LoVo (cell line): ENCODE measurements at regions not wholly inside any gene's neighbourhood (a gene's known extent, or its start where the extent isn't known, plus 50 kb on each side); places are given as distances from the start of the nearest gene placed in this dataset.

ENCODE experiments used
- DNase-seq: peaks from one replicate; pipeline ENCODE4 v3.0.0-alpha.2; 2016; ENCODE audit warnings: low spot score

GRCh38 chr3:22225161-22225560 lies 474.2 kb upstream of the ZNF385D start:
- no peak for DNase-seq

GRCh38 chr3:22228705-22229104 lies 477.7 kb upstream of the ZNF385D start:
- no peak for DNase-seq

GRCh38 chr3:22231061-22231460 lies 480.1 kb upstream of the ZNF385D start:
- no peak for DNase-seq

GRCh38 chr3:22236490-22237270 lies 485.7 kb upstream of the ZNF385D start:
- no peak for DNase-seq

- DNase-seq = no peak
Observed at GRCh38 chr3:22239011-22239410, 488.0 kb upstream of the ZNF385D start.

GRCh38 chr3:22241110-22241509 lies 490.1 kb upstream of the ZNF385D start:
- no peak for DNase-seq

GRCh38 chr3:22244761-22245521 lies 493.9 kb upstream of the ZNF385D start:
- no peak for DNase-seq

GRCh38 chr3:22245811-22246583 lies 495.0 kb upstream of the ZNF385D start:
- no peak for DNase-seq

GRCh38 chr3:22249658-22250057 lies 498.6 kb upstream of the ZNF385D start:
- no peak for DNase-seq

GRCh38 chr3:22257252-22257651 lies 506.2 kb upstream of the ZNF385D start:
- no peak for DNase-seq

- no peak for DNase-seq
Observed at GRCh38 chr3:22262386-22262785, 511.4 kb upstream of the ZNF385D start.

GRCh38 chr3:22263042-22263441 lies 512.0 kb upstream of the ZNF385D start:
- no peak for DNase-seq

GRCh38 chr3:22265403-22265802 lies 514.4 kb upstream of the ZNF385D start:
- DNase-seq = no peak

- no peak for DNase-seq
Observed at GRCh38 chr3:22269831-22270230, 518.8 kb upstream of the ZNF385D start.

GRCh38 chr3:22276351-22276750 lies 525.3 kb upstream of the ZNF385D start:
- no peak for DNase-seq

- DNase-seq = no peak
Observed at GRCh38 chr3:22284559-22284958, 533.5 kb upstream of the ZNF385D start.

- DNase-seq = no peak
Observed at GRCh38 chr3:22288756-22289155, 537.7 kb upstream of the ZNF385D start.

- no peak for DNase-seq
Observed at GRCh38 chr3:22292681-22293080, 541.7 kb upstream of the ZNF385D start.

- no peak for DNase-seq
Observed at GRCh38 chr3:22296601-22297000, 545.6 kb upstream of the ZNF385D start.

- no peak for DNase-seq
Observed at GRCh38 chr3:22297436-22297835, 546.4 kb upstream of the ZNF385D start.

GRCh38 chr3:22306454-22306853 lies 555.4 kb upstream of the ZNF385D start:
- no peak for DNase-seq

GRCh38 chr3:22308871-22309270 lies 557.9 kb upstream of the ZNF385D start:
- DNase-seq = no peak

GRCh38 chr3:22315925-22316324 lies 564.9 kb upstream of the ZNF385D start:
- DNase-seq = no peak
